ENCODE measurements at regions not wholly inside any gene's neighbourhood (a gene's known extent, or its start where the extent isn't known, plus 50 kb on each side); places are given as distances from the start of the nearest gene placed in this dataset.

GRCh38 chr2:103527278-103527677 is 765.4 kb downstream of the TMEM182 start:
- H3K27ac Mint-ChIP-seq = peak overlapping the region in 1 of 3 experiments; percentile 55; a peak in 1 of 7 replicates

More at GRCh38 chr2:103527278-103527677, 765.4 kb downstream of the TMEM182 start:
- no peak overlapping the region for H2BK120ac ChIP-seq (ENCODE audit: low read depth, low read length, poor library complexity, severe bottlenecking)
- H3K4me3 Mint-ChIP-seq = no peak overlapping the region; a peak in 1 of 5 replicates
- no peaks in the 10 kb centered on the region for H3K79me2 ChIP-seq (ENCODE audit: insufficient read depth, low read length)
- no peak overlapping the region for H3K14ac ChIP-seq (ENCODE audit: insufficient read depth, low read length)
- H3K4me1 Mint-ChIP-seq = peaks cover 4% of the 10 kb centered on the region in 2 experiments; a peak in 3 of 4 replicates
- no peak overlapping the region for H2AFZ ChIP-seq (ENCODE audit: low read length)
- no peak overlapping the region for H3K27ac ChIP-seq (ENCODE audit: insufficient read length, low read depth, low read length)
- H3K23ac ChIP-seq (ENCODE audit: insufficient read length, low read depth, low read length) = no peak overlapping the region
- no CpG with 5 or more reads among the region's 3 CpGs for WGBS (ENCODE audit: extremely low coverage, insufficient read length, low lambda C conversion rate)
- H3T11ph ChIP-seq (ENCODE audit: low read length) = no peak overlapping the region
- no peaks in the 10 kb centered on the region for H3K27me3 ChIP-seq (ENCODE audit: insufficient read depth, low read length)
- H2BK12ac ChIP-seq (ENCODE audit: insufficient read length, low read depth, low read length) = no peak overlapping the region
- H4K20me1 ChIP-seq (ENCODE audit: control insufficient read depth, insufficient read depth, insufficient read length) = no peaks in the 10 kb centered on the region
- H4K5ac ChIP-seq (ENCODE audit: insufficient read length, low read depth, low read length) = no peak overlapping the region
- H2BK20ac ChIP-seq (ENCODE audit: low read depth, low read length, poor library complexity, severe bottlenecking) = no peak overlapping the region
- H4K8ac ChIP-seq (replicated peaks; ENCODE audit: insufficient read length, low read depth, low read length) = no peak overlapping the region
- no peak overlapping the region for H3K56ac ChIP-seq (ENCODE audit: insufficient read length, low read depth, low read length)
- H3K18ac ChIP-seq (ENCODE audit: insufficient read length, low read depth, low read length) = no peak overlapping the region
- no peak overlapping the region for H3K4me2 ChIP-seq (ENCODE audit: insufficient read depth, insufficient read length, low read length)
- H3K23me2 ChIP-seq (ENCODE audit: insufficient read length, low read depth, low read length, poor library complexity, severe bottlenecking) = no peaks in the 10 kb centered on the region
- H3K9ac ChIP-seq (ENCODE audit: extremely low read depth, insufficient read length, low read length) = no peak overlapping the region
- no peak overlapping the region for H3K4ac ChIP-seq (ENCODE audit: low read depth, low read length)
- 0 out of 7 replicates have a peak, but pooled peaks cover 0 to 2% (median 0%) of the 10 kb centered on the region in 3 experiments for H3K36me3 Mint-ChIP-seq (ENCODE audit: insufficient read depth in 1 of 3, low read depth in 3 of 3)
- H3K79me1 ChIP-seq (ENCODE audit: insufficient read depth, low read depth, low read length, poor library complexity, severe bottlenecking) = no peaks in the 10 kb centered on the region
- no peak overlapping the region for H2BK5ac ChIP-seq (ENCODE audit: insufficient read length, low read length)
- no peak for TF ChIP-seq CTCF (conservative IDR thresholded peaks at IDR 0.05)
- no peaks in the 10 kb centered on the region for H3K9me3 ChIP-seq (ENCODE audit: control insufficient read depth, low read depth, low read length)
- no peaks in the 10 kb centered on the region for H3K27me3 Mint-ChIP-seq (ENCODE audit: low read depth)
- no peak overlapping the region for H2AK5ac ChIP-seq (ENCODE audit: insufficient read length, low read length)
- no peaks in the 10 kb centered on the region for H3K9me3 Mint-ChIP-seq
- DNase-seq = no peak
- no peaks in the 10 kb centered on the region for H3K4me1 ChIP-seq (ENCODE audit: insufficient read depth, low read length)
- H4K91ac ChIP-seq (ENCODE audit: insufficient read length, low read depth, low read length) = no peak overlapping the region
- H2BK15ac ChIP-seq (ENCODE audit: low read depth, low read length) = no peak overlapping the region
